ES-I3 (cell line): ENCODE measurements at regions not wholly inside any gene's neighbourhood (a gene's known extent, or its start where the extent isn't known, plus 50 kb on each side); places are given as distances from the start of the nearest gene placed in this dataset.

Source experiments
- H3K36me3 ChIP-seq: 2 replicates; pipeline ENCODE4 v1.6.1; 2013; ENCODE audit warnings: mild to moderate bottlenecking, low read length, control low read depth, moderate library complexity; ENCODE audit not compliant: insufficient read depth
- H3K4me1 ChIP-seq: 2 replicates; pipeline ENCODE4 v1.6.1; 2013; ENCODE audit warnings: mild to moderate bottlenecking, control low read depth, low read length; ENCODE audit not compliant: insufficient read depth
- H3K9ac ChIP-seq: 2 replicates; pipeline ENCODE4 v1.6.1; 2013; ENCODE audit warnings: low read depth, mild to moderate bottlenecking, low read length, moderate library complexity
- H3K9me3 ChIP-seq: 2 replicates; pipeline ENCODE4 v1.6.1; 2013; ENCODE audit warnings: mild to moderate bottlenecking, low read length, moderate library complexity; ENCODE audit not compliant: control insufficient read depth, insufficient read depth

DNA sequence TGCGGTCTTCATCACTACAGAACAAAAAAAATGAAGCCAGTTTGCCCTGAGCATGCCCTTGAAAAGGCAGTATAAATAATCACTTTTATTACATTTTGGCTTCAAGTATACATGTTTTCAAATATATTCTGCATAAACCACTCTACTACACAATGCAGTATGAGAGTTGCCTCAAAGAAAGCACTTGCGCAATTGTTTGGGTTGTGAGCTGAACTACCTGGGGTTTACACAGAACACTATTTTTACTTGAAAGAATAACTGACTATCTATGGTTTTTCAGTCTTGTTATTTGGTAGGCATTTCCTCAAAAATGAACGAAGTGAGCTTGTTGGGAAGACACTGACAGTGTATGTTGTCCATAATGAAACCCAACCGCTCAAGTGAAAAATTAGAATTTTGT lies 264.4 kb upstream of the KLF12 start:
- no peaks in the 10 kb centered on the region for H3K36me3 ChIP-seq
- peaks cover 3% of the 10 kb centered on the region; the same call in 1 of the 2 replicates for H3K9me3 ChIP-seq
- no peak overlapping the region for H3K9ac ChIP-seq
- no peaks in the 10 kb centered on the region for H3K4me1 ChIP-seq

DNA sequence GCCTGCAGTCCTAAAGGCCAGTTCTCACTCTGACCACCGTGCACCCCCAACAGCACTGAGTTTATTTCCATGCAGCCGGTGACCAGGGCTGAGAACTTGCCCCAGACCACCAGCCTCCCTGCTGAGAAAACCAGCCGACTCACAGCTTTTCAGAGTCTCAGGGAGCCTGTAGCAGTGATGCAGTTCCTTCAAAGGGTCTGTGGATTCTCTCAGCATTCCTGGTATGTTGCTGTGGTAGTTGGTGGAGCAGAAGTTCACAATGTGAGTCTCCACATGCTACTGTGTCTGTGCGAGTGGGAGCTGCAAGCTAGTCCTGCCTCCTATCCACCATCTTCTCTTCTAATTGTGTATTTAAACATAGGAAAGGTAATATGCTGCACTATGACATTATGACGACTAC lies 254.9 kb upstream of the KLF12 start:
- Histone ChIP-seq H3K36me3 (no peaks in the 10 kb centered on the region), H3K9ac (no peak overlapping the region), H3K4me1 (no peaks in the 10 kb centered on the region), H3K9me3 (no peaks in the 10 kb centered on the region)

DNA sequence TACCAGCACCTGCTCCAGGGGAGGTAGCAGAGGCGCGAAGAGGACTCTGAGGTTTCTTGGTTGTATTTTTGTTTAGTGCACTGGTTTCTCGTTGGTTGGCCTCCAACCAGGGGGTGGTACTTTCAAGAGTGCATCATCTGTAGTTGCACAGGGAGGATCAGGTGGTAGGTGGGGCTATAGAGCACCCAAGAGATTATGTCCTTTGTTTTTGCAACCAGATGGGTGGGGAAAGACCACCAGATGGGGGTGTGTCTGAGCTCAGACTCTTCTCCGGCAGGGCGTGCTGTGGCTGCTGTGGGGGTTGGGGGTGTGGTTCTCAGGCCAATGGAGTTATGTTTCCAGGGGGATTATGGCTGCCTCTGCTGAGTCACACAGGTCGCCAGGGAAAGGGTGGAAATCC lies 254.4 kb upstream of the KLF12 start:
- H3K36me3 ChIP-seq, result no peaks in the 10 kb centered on the region
- H3K4me1 ChIP-seq, result no peaks in the 10 kb centered on the region
- H3K9ac ChIP-seq, result no peak overlapping the region
- no peaks in the 10 kb centered on the region for H3K9me3 ChIP-seq

DNA sequence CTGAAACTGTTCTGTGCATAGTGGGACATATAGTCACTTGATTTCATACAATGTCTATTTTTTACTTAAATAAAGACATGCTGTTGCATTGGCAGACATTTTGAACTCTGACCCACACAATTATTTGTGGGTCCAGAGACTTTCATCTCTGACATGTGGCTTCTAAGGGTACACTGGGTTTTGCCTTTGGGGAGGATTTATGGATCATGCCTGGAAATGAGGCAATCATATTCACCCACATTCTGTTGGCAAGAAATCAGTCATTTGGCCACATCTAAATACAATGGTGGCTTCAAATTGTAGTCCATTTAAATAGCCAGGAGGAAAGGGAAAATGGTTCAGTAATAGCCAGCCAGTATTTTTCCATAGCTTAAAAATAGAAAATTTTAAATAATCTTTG lies 238.3 kb upstream of the KLF12 start:
- Histone ChIP-seq H3K9ac (no peak overlapping the region), H3K9me3 (no peaks in the 10 kb centered on the region), H3K4me1 (no peaks in the 10 kb centered on the region), H3K36me3 (no peaks in the 10 kb centered on the region)

DNA sequence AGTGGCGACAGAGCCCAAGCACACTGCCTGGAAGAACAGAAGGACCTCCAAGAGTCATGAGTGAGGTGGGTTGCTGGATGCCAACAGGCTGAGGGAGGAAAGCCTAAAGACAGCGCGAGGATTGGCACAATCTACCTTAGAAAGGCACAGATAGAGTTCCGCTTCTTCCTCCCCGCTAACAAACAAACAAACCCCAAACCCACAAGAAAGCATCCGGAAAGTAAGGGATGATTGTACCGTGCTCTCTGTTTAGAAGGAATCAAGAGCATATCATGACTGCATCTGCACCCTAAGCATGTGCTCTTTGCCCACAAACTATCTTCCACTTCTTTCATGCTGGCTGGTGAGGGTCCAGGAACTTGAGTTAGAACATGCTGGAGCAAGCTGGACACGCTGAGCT lies 233.0 kb upstream of the KLF12 start:
- no peaks in the 10 kb centered on the region for H3K9me3 ChIP-seq
- no peak overlapping the region for H3K9ac ChIP-seq
- H3K4me1 ChIP-seq, result no peaks in the 10 kb centered on the region
- H3K36me3 ChIP-seq, result no peaks in the 10 kb centered on the region

DNA sequence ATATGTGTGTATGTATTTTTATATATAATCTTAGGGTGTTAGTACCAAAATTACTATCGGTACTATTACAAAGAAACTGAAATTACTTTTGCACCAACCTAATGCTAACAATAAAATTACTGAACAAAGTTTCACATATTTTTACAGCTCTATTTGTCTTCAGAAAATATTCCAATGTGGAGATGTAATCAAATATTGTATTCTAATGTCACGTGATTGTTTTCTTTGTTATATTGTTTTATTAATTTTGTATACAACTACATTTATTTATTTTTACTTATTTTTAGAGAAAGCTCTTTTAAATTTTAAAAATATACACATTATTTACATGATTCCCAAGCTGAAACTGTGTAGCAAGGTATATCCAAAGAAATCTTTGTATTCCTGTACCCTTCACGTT lies 227.1 kb upstream of the KLF12 start:
- H3K4me1 ChIP-seq, result no peaks in the 10 kb centered on the region
- H3K9ac ChIP-seq, result no peak overlapping the region
- no peaks in the 10 kb centered on the region for H3K36me3 ChIP-seq
- H3K9me3 ChIP-seq, result no peaks in the 10 kb centered on the region

DNA sequence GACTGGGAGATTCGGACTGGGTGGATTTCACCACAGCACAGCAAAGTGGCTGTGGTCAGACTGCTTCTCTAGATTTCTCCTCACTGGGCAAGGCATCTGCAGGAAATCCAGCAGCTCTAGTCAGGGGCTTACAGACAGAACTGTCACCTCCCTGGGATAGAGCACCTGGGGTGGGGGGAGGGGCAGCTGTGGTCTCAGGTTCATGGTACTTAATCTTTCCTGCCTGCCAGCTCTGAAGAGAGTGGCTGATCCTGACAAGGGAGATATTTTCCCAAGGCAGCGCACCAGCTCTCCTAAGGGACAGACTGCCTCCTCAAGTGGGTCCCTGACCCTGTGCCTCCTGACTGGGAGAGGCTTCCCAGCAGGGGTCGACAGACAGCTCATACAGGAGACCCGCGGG lies 212.8 kb upstream of the KLF12 start:
- Histone ChIP-seq H3K9ac (no peak overlapping the region), H3K36me3 (no peaks in the 10 kb centered on the region; the same call in 1 of the 2 replicates), H3K9me3 (no peaks in the 10 kb centered on the region; the same call in 1 of the 2 replicates), H3K4me1 (no peaks in the 10 kb centered on the region)

DNA sequence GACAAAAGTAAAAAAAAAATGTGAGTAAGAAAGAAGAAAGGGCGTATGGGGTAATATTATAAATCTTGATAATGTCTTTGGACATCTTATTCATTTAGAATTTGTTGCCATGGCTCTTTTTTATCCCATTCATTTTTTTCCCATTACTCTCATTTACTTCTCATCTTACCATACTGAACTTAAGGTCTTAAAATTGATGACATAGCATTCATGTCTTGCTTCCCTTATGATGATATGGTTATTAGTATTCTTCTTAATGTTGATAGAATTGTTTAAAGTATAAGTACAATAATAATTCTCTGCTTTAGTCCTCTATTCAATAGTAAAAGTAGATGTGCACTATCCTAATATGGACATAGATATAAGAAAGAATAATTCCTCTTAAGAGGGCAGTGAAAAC lies 204.1 kb upstream of the KLF12 start:
- H3K4me1 ChIP-seq, result no peaks in the 10 kb centered on the region; the same call in 1 of the 2 replicates

DNA sequence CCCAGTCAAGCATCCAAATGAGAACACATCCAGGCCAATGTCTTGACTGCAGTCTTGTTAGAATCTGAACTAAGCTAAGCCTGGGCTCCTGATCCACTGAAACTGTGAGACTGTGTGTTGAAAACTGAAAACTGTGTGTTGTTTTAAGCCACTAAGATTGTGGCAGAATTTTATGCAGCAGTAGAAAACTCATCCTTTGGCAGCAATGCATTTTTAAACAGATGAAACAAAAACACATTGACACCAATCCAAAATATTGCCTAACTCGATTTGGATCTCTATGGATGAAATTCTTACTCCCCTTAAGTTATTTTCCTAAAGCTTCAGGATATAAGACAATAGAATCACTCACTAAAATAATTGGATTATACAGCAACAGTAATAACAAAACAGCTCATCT lies 202.3 kb upstream of the KLF12 start:
- Histone ChIP-seq H3K36me3 (no peaks in the 10 kb centered on the region), H3K9ac (no peak overlapping the region), H3K9me3 (no peaks in the 10 kb centered on the region; the same call in 1 of the 2 replicates), H3K4me1 (no peaks in the 10 kb centered on the region; the same call in 1 of the 2 replicates)

More for the DNA sequence above, 204.1 kb upstream of the KLF12 start:
- Histone ChIP-seq H3K9ac (no peak overlapping the region), H3K36me3 (no peaks in the 10 kb centered on the region), H3K9me3 (no peaks in the 10 kb centered on the region; the same call in 1 of the 2 replicates)

DNA sequence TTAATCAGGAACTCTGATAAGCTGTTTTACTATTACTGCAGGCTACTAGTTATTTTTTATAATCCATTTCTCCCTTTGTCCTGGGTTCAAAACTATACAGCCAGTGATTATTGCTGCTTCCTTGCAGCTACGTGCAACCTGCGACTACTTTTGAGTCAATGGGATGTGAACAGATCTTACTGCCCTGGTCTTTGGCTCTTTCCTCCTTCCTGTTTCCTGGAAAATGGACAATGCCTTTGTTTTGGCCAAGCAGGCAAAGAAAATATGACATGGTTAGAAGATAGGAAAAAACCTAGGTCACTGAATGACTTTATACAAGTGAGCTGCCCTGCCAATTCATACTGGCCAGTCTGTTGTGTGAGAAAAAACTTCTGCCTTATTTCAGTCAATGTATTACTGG lies 201.2 kb upstream of the KLF12 start:
- Histone ChIP-seq H3K9ac (no peak overlapping the region), H3K36me3 (no peaks in the 10 kb centered on the region), H3K4me1 (no peaks in the 10 kb centered on the region; the same call in 1 of the 2 replicates), H3K9me3 (no peaks in the 10 kb centered on the region; the same call in 1 of the 2 replicates)

DNA sequence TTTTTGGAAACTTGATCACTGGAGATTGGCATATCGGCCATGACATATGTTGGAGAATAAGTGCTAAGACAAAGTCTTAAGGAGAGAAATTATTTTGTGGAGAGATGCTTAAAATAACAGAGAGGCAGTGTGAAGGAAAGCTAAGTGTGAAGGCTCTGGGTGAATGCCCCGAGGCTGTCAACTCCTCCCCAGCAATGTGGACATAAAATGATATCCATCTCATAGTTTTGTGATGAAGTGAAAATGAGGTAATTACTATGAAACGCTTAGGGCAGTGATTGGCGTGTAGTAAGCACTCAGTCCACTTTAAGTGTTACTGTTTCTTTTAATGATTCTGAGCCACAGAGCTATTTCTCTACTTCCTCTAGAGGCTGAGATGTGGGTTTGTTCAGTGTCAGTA lies 195.8 kb upstream of the KLF12 start:
- Histone ChIP-seq H3K36me3 (no peaks in the 10 kb centered on the region), H3K9ac (no peak overlapping the region), H3K9me3 (no peaks in the 10 kb centered on the region), H3K4me1 (no peaks in the 10 kb centered on the region)

DNA sequence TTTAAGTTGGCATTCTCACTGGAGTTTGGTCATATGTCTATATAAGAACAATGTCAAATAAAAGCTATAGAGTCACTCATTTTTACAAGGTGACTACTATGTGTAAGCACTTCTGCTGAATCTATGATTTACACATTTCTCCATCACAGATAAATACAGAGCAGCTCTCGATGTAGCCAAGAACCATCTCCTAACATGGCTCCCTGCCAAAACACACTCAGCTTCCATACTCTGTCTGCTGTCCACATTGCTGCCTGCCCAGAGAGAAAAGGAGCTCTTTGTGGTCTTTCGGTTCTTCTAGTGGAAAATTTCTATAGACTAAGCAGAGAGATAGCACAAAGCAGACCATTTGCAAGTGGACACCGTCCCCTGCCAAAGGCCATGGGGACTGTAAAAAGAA lies 190.9 kb upstream of the KLF12 start:
- no peaks in the 10 kb centered on the region for H3K36me3 ChIP-seq
- H3K9me3 ChIP-seq, result no peaks in the 10 kb centered on the region
- H3K4me1 ChIP-seq, result no peaks in the 10 kb centered on the region
- H3K9ac ChIP-seq, result no peak overlapping the region

DNA sequence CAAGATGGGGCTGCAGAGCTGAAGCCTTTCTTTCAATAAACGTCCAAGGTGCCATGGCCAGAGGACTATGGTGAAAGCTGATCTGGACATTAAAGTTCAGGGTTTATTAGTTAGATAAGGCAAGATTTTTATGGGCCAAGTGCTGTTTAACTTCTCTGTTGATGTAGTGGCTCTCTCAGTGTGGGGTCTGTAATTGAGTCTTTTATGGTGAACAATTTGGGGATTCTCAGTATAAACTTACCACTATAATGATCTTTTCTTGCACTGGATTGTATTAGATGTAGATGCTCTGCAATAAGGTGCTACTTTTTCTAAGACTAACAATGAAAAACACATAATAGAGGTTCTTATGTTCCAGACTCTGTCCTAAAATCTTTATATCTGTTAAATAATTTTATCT lies 190.1 kb upstream of the KLF12 start:
- no peaks in the 10 kb centered on the region for H3K9me3 ChIP-seq
- H3K36me3 ChIP-seq, result no peaks in the 10 kb centered on the region
- no peak overlapping the region for H3K9ac ChIP-seq
- H3K4me1 ChIP-seq, result no peaks in the 10 kb centered on the region

DNA sequence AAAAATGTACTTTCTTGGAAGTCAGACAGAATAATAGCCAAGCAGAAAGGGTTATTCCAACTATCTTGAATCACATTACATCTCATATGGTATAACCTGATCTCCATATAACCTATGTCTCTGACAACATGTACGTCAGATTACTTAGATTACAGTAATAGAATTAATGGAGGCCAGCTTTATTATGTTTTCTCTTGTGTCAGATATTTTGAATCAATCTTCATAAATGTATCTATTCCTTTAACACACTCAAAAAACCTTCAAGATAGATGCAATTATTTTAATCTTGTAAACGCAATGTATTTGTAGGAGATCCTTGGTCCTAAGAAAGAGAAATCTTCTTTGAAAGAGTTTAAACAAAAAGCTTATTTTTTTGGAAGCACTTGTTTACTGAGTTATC lies 188.4 kb upstream of the KLF12 start:
- Histone ChIP-seq H3K4me1 (no peaks in the 10 kb centered on the region), H3K9me3 (no peaks in the 10 kb centered on the region), H3K36me3 (no peaks in the 10 kb centered on the region), H3K9ac (no peak overlapping the region)

DNA sequence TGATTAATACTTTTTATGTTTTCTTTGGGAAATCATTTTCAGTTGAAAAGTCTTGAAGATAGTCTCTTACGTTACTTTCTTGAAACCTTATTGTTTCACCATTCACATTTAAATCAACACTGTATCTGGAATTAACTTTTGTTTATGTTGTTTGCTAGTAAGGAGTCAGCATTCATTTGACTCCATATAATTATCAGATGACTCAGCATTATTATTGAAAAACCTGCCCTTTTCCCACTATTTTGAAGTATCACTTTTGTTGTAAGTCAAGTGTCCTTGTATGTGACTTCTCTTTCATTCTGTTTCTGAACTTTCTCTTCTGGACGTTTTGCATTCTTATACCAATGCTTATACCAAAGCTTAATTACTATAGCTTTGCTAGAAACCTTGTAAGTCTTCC lies 186.1 kb upstream of the KLF12 start:
- Histone ChIP-seq H3K36me3 (no peaks in the 10 kb centered on the region), H3K9me3 (no peaks in the 10 kb centered on the region), H3K9ac (no peak overlapping the region), H3K4me1 (no peaks in the 10 kb centered on the region)

DNA sequence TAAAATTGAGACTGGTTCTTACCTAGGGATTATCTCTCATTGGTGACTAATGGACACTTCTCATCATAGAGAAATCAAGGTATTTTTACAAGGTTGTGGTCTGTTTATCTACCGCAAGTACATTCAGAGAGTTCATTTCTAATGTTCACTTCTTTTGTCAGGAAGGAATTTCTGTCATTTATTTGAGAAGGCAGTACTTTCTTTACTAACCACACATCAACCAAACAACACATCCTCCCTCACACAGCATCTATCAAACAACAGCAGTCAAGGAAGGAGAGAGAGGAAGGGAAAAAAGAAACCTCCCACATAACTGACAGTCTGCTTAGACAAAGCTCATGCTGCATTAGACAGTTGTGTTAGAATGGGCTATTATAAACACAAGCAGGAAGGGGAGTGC lies 182.3 kb upstream of the KLF12 start:
- H3K36me3 ChIP-seq, result no peaks in the 10 kb centered on the region
- no peak overlapping the region for H3K9ac ChIP-seq
- no peaks in the 10 kb centered on the region for H3K9me3 ChIP-seq
- no peaks in the 10 kb centered on the region for H3K4me1 ChIP-seq
